Astrocyte (in vitro differentiated cells and primary cell): ENCODE measurements at regions not wholly inside any gene's neighbourhood (a gene's known extent, or its start where the extent isn't known, plus 50 kb on each side); places are given as distances from the start of the nearest gene placed in this dataset.
"Not testable (repeated sequence)": the region's sequence is repeated elsewhere in the genome, so short reads cannot be mapped to it uniquely, and the experiment has no call there.

Experiments
- DNase-seq: peaks from one replicate; pipeline ENCODE4 v3.0.0-alpha.2; 2010; ENCODE audit warnings: low read depth
- FAIRE-seq: peaks from 2 replicates; lab custom pipeline; 2011; peaks lifted over from hg19 to GRCh38; lab: Jason Lieb, UNC
- H2AFZ ChIP-seq: 2 replicates; pipeline ENCODE4 v1.6.0; 2012; ENCODE audit warnings: low read depth, low read length, inconsistent platforms
- H3K27ac ChIP-seq: 2 replicates; pipeline ENCODE4 v1.5.1; 2011; ENCODE audit warnings: low read depth, low read length, inconsistent platforms
- H3K27me3 ChIP-seq: 2 replicates; pipeline ENCODE4 v1.6.0; 2011; ENCODE audit warnings: low read length, inconsistent platforms; ENCODE audit not compliant: insufficient read depth
- H3K36me3 ChIP-seq: 2 replicates; pipeline ENCODE4 v1.5.1; 2011; ENCODE audit warnings: low read length, inconsistent platforms; ENCODE audit not compliant: insufficient read depth
- H3K4me1 ChIP-seq: 2 replicates; pipeline ENCODE4 v1.5.1; 2011; ENCODE audit warnings: low read length, inconsistent platforms; ENCODE audit not compliant: insufficient read depth
- H3K4me2 ChIP-seq: 2 replicates; pipeline ENCODE4 v1.6.0; 2012; ENCODE audit warnings: low read length, inconsistent platforms
- H3K4me3 ChIP-seq: 2 replicates; pipeline ENCODE4 v1.5.1; 2011; ENCODE audit warnings: low read depth, mild to moderate bottlenecking, low read length, inconsistent platforms; ENCODE audit not compliant: insufficient read depth
- H3K79me2 ChIP-seq: 2 replicates; pipeline ENCODE4 v1.6.0; 2012; ENCODE audit warnings: mild to moderate bottlenecking, low read length, inconsistent platforms; ENCODE audit not compliant: insufficient read depth
- H3K9ac ChIP-seq: 2 replicates; pipeline ENCODE4 v1.6.0; 2012; ENCODE audit warnings: mild to moderate bottlenecking, low read length, inconsistent platforms
- H3K9me3 ChIP-seq: 2 replicates; pipeline ENCODE4 v1.5.1; 2012; ENCODE audit warnings: low read depth, mild to moderate bottlenecking, low read length, inconsistent platforms; ENCODE audit not compliant: insufficient read depth
- H4K20me1 ChIP-seq: 2 replicates; pipeline ENCODE4 v1.6.0; 2012; ENCODE audit warnings: low read length, inconsistent platforms; ENCODE audit not compliant: insufficient read depth
- H3K27ac Mint-ChIP-seq: one replicate; pipeline ENCODE4 v1.8.0; 2021; ENCODE audit warnings: mild to moderate bottlenecking, mixed read lengths; ENCODE audit not compliant: unreplicated experiment
- H3K27me3 Mint-ChIP-seq: one replicate; pipeline ENCODE4 v1.8.0; 2021; ENCODE audit warnings: low read depth, mixed read lengths; ENCODE audit not compliant: unreplicated experiment
- H3K36me3 Mint-ChIP-seq: one replicate; pipeline ENCODE4 v1.8.0; 2021; ENCODE audit warnings: low read depth, mixed read lengths; ENCODE audit not compliant: unreplicated experiment
- H3K4me1 Mint-ChIP-seq: one replicate; pipeline ENCODE4 v1.8.0; 2021; ENCODE audit warnings: low read depth, mixed read lengths; ENCODE audit not compliant: unreplicated experiment
- H3K4me3 Mint-ChIP-seq: one replicate; pipeline ENCODE4 v1.8.0; 2021; ENCODE audit warnings: mild to moderate bottlenecking, moderate library complexity, mixed read lengths; ENCODE audit not compliant: unreplicated experiment
- H3K9me3 Mint-ChIP-seq: one replicate; pipeline ENCODE4 v1.8.0; 2021; ENCODE audit warnings: mild to moderate bottlenecking, mixed read lengths; ENCODE audit not compliant: unreplicated experiment
- EZH2 ChIP-seq: IDR thresholded peaks from 2 replicates; pipeline ENCODE4 v1.6.1; 2012; ENCODE audit warnings: mild to moderate bottlenecking, low read length, inconsistent platforms; ENCODE audit not compliant: insufficient read depth
- TF ChIP-seq, protein P1 (sequence below): IDR thresholded peaks from 2 replicates; pipeline ENCODE4 v1.5.1; 2011; ENCODE audit warnings: low read depth, mild to moderate bottlenecking, inconsistent platforms, low read length, moderate library complexity; ENCODE audit not compliant: insufficient read depth

DNA sequence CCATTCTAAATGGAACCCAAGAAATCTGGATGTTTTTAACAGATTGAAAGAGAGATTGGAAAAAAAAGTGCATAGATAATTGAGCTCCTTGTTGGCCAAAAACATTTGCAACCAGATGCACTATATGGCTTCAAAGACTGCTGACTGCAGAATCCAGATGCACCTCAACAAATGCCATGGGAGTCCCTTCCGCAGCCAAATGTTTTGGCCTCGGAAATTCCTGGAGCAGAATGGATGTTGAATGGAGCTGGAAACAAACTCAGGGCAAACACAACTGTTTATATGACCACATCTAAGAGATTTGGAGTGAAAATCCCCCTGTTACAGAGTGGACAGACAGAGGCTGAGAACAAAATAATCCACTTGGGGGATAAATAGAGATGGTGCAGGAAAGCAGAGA is 285.0 kb upstream of the NFIA start:
- H3K79me2 ChIP-seq, result no peaks in the 10 kb centered on the region
- no peaks in the 10 kb centered on the region for H3K4me1 ChIP-seq
- H3K27ac Mint-ChIP-seq, result no peak overlapping the region
- FAIRE-seq (no peak), DNase-seq (no peak)
- no peak overlapping the region for H3K4me3 Mint-ChIP-seq
- H3K27me3 Mint-ChIP-seq, result peaks cover 7% of the 10 kb centered on the region
- no peak overlapping the region for H3K4me3 ChIP-seq
- H3K36me3 ChIP-seq, result no peaks in the 10 kb centered on the region
- TF ChIP-seq, protein P1, sequence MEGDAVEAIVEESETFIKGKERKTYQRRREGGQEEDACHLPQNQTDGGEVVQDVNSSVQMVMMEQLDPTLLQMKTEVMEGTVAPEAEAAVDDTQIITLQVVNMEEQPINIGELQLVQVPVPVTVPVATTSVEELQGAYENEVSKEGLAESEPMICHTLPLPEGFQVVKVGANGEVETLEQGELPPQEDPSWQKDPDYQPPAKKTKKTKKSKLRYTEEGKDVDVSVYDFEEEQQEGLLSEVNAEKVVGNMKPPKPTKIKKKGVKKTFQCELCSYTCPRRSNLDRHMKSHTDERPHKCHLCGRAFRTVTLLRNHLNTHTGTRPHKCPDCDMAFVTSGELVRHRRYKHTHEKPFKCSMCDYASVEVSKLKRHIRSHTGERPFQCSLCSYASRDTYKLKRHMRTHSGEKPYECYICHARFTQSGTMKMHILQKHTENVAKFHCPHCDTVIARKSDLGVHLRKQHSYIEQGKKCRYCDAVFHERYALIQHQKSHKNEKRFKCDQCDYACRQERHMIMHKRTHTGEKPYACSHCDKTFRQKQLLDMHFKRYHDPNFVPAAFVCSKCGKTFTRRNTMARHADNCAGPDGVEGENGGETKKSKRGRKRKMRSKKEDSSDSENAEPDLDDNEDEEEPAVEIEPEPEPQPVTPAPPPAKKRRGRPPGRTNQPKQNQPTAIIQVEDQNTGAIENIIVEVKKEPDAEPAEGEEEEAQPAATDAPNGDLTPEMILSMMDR, result no peak
- no peak for TF ChIP-seq EZH2
- no peaks in the 10 kb centered on the region for H3K36me3 Mint-ChIP-seq
- H3K27me3 ChIP-seq, result no peaks in the 10 kb centered on the region
- H2AFZ ChIP-seq, result no peak overlapping the region
- no peak overlapping the region for H3K9ac ChIP-seq
- no peak overlapping the region for H3K4me2 ChIP-seq
- no peaks in the 10 kb centered on the region for H3K9me3 ChIP-seq
- no peaks in the 10 kb centered on the region for H4K20me1 ChIP-seq
- H3K9me3 Mint-ChIP-seq, result no peaks in the 10 kb centered on the region
- H3K4me1 Mint-ChIP-seq, result no peaks in the 10 kb centered on the region
- H3K27ac ChIP-seq, result no peak overlapping the region

DNA sequence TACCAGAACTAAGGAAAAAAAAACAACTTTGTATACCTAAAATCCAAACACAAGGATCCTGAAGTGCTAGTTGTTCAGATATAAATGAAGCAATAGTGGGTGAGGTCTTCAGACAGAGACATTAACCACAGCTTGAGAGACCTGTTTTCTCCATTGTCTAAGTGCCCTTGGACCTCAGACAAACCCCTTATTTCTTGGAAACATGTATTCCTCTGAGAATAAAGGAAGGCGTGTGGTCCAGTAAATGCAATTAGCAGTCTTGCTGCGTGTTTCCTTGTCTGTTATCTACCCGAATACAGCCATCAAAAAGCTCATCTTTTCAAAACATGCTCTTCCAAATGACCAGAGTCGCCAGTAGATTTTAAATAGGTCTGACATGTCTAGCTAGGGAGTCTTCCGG is 291.1 kb upstream of the NFIA start:
- TF ChIP-seq EZH2, result no peak
- TF ChIP-seq, protein P1, result no peak
- Mint-ChIP-seq H3K4me3 (no peak overlapping the region), H3K4me1 (no peaks in the 10 kb centered on the region), H3K36me3 (no peaks in the 10 kb centered on the region), H3K27me3 (peaks cover 4% of the 10 kb centered on the region), H3K27ac (no peak overlapping the region), H3K9me3 (no peaks in the 10 kb centered on the region)
- Histone ChIP-seq H3K36me3 (no peaks in the 10 kb centered on the region), H3K9ac (no peak overlapping the region), H3K27me3 (no peaks in the 10 kb centered on the region), H4K20me1 (no peaks in the 10 kb centered on the region), H3K4me1 (no peaks in the 10 kb centered on the region), H3K79me2 (no peaks in the 10 kb centered on the region), H3K9me3 (no peaks in the 10 kb centered on the region), H3K4me2 (no peak overlapping the region), H3K4me3 (no peak overlapping the region), H3K27ac (no peak overlapping the region), H2AFZ (no peak overlapping the region)
- no peak for FAIRE-seq
- no peak for DNase-seq

DNA sequence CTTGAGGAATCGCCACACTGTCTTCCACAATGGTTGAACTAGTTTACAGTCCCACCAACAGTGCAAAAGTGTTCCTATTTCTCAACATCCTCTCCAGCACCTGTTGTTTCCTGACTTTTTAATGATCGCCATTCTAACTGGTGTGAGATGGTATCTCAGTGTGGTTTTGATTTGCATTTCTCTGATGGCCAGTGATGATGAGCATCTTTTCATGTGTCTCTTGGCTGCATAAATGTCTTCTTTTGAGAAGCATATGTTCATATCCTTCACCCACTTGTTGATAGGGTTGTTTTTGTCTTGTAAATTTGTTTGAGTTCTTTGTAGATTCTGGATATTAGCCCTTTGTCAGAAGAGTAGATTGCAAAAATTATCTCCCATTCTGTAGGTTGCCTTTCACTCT is 309.3 kb upstream of the NFIA start:
- H3K9me3 ChIP-seq, H3K4me1 Mint-ChIP-seq, H3K4me2 ChIP-seq, DNase-seq, H3K27ac ChIP-seq, H3K36me3 ChIP-seq, H4K20me1 ChIP-seq, H3K27me3 Mint-ChIP-seq, H3K4me1 ChIP-seq, H3K27me3 ChIP-seq, H3K4me3 Mint-ChIP-seq, H2AFZ ChIP-seq, H3K79me2 ChIP-seq, H3K4me3 ChIP-seq, H3K9ac ChIP-seq, H3K27ac Mint-ChIP-seq, FAIRE-seq, H3K36me3 Mint-ChIP-seq: not testable (repeated sequence)
- peaks cover 16% of the 10 kb centered on the region for H3K9me3 Mint-ChIP-seq
